HepG2 (cell line): ENCODE measurements at regions not wholly inside any gene's neighbourhood (a gene's known extent, or its start where the extent isn't known, plus 50 kb on each side); places are given as distances from the start of the nearest gene placed in this dataset.

ENCODE experiments used
- ATAC-seq: fragments of 200-7000 bp; cut with Tn5 transposase; 3 replicates; pipeline ENCODE4 v1.9.1; 2020; ENCODE audit warnings: mild to moderate bottlenecking, moderate library complexity
- BruUV-seq: library from RNA; stranded (reverse); fragments of 400-500 nt; replicated peaks from 2 replicates; lab custom pipeline; 2021; lab: Mats Ljungman, UMichigan
- CTCF ChIA-PET: fragments of 300-600 bp; formaldehyde crosslinking; extraction: SDS; loops from one replicate; lab custom pipeline; 2021; ENCODE audit warnings: low total read pairs, inconsistent platforms, low intra/inter-chr PET ratio; lab: Yijun Ruan, JAX
- POLR2A ChIA-PET: fragments of 350-600 bp; sonication (Branson Sonifier 250); formaldehyde crosslinking; loops from one replicate; lab custom pipeline; 2020; ENCODE audit warnings: antibody characterized with exemption, inconsistent platforms; lab: Yijun Ruan, JAX
- DNase-seq: peaks from one replicate; pipeline ENCODE4 v3.0.0-alpha.2; 2015; ENCODE audit warnings: low spot score
- FAIRE-seq: peaks from 3 replicates; lab custom pipeline; 2011; peaks lifted over from hg19 to GRCh38; lab: Jason Lieb, UNC
- H2AFZ ChIP-seq: one replicate; pipeline ENCODE4 v1.6.1; 2011; ENCODE audit warnings: low read length, inconsistent platforms
- H3K27ac ChIP-seq: fragments of 300-600 bp; 3 replicates; pipeline ENCODE4 v1.8.0; 2011; ENCODE audit warnings: mixed run types, mild to moderate bottlenecking, mixed read lengths, low read length, inconsistent platforms; ENCODE audit not compliant: insufficient read depth; ENCODE audit errors: extremely low read length
- H3K27me3 ChIP-seq, 2 experiments: fragments of 200-600 bp in 1 of 2; 2 replicates in 1 of 2; 3 replicates in 1 of 2; pipeline versions ENCODE4 v1.6.0 to v1.8.0; 2011; ENCODE audit warnings: low read length in 2 of 2, mild to moderate bottlenecking in 2 of 2, moderate library complexity in 2 of 2, inconsistent platforms in 1 of 2; ENCODE audit not compliant: insufficient read depth in 2 of 2, control insufficient read depth in 1 of 2
- H3K36me3 ChIP-seq, 2 experiments: fragments of 200-600 bp in 1 of 2; replicated peaks in 1 of 2; 2 replicates in 1 of 2; 3 replicates in 1 of 2; pipeline versions ENCODE4 v1.5.1 to v1.8.0; 2011; ENCODE audit warnings: low read length in 2 of 2, inconsistent platforms in 1 of 2; ENCODE audit not compliant: insufficient read depth in 2 of 2, control insufficient read depth in 1 of 2
- H3K4me1 ChIP-seq: 2 replicates; pipeline ENCODE4 v1.5.1; 2012; ENCODE audit warnings: low read length, inconsistent platforms; ENCODE audit not compliant: insufficient read depth
- H3K4me2 ChIP-seq: 2 replicates; pipeline ENCODE4 v1.6.0; 2011; ENCODE audit warnings: low read depth, low read length, inconsistent platforms
- H3K4me3 ChIP-seq, 3 experiments: fragments of 200-600 bp in 1 of 3; sonication (generic), shearing (Covaris generic) in 1 of 3; replicated peaks in 1 of 3; 2 replicates each; pipeline ENCODE4 v1.5.1; 2011 to 2016; ENCODE audit warnings: low read length in 3 of 3, inconsistent platforms in 2 of 3, low read depth in 2 of 3, mild to moderate bottlenecking in 2 of 3, control low read depth in 1 of 3, mixed read lengths in 1 of 3; ENCODE audit not compliant: insufficient read depth in 1 of 3
- H3K79me2 ChIP-seq: one replicate; pipeline ENCODE4 v1.6.1; 2011; ENCODE audit warnings: low read length, inconsistent platforms; ENCODE audit not compliant: insufficient read depth
- H3K9ac ChIP-seq: 2 replicates; pipeline ENCODE4 v1.6.0; 2011; ENCODE audit warnings: mild to moderate bottlenecking, low read depth, low read length, inconsistent platforms; ENCODE audit not compliant: insufficient read depth
- H3K9me3 ChIP-seq: 2 replicates; pipeline ENCODE4 v1.5.1; 2012; ENCODE audit warnings: mild to moderate bottlenecking, low read length
- H4K20me1 ChIP-seq: 2 replicates; pipeline ENCODE4 v1.6.0; 2011; ENCODE audit warnings: inconsistent platforms, mild to moderate bottlenecking, low read length, moderate library complexity; ENCODE audit not compliant: insufficient read depth
- ARNTL ChIP-seq: sonication (generic); formaldehyde crosslinking; IDR thresholded peaks from 2 replicates; pipeline ENCODE4 v1.4.0; 2020; ENCODE audit warnings: mild to moderate bottlenecking, missing genetic modification reagents
- ATF7 ChIP-seq, 2 experiments: fragments of 450-650 bp in 1 of 2; sonication (generic) in 1 of 2; formaldehyde crosslinking in 1 of 2; IDR thresholded peaks; 2 replicates each; pipeline versions ENCODE4 v1.4.0 to v1.6.1; 2016 to 2020; ENCODE audit warnings: antibody characterized with exemption in 1 of 2, mild to moderate bottlenecking in 1 of 2, missing genetic modification reagents in 1 of 2
- CREM ChIP-seq, 2 experiments: sonication (generic) in 1 of 2; formaldehyde crosslinking in 1 of 2; IDR thresholded peaks; 2 replicates each; pipeline versions ENCODE4 v1.4.0 to v1.6.1; 2016 to 2020; ENCODE audit warnings: antibody characterized with exemption in 1 of 2, mild to moderate bottlenecking in 1 of 2, missing genetic modification reagents in 1 of 2
- HNF4A ChIP-seq: sonication (generic); formaldehyde crosslinking; IDR thresholded peaks from 2 replicates; pipeline ENCODE4 v1.4.0; 2020; ENCODE audit warnings: missing genetic modification reagents
- NR2C2 ChIP-seq: sonication (generic); formaldehyde crosslinking; IDR thresholded peaks from 2 replicates; pipeline ENCODE4 v1.4.0; 2020; ENCODE audit warnings: missing genetic modification reagents, mild to moderate bottlenecking, moderate library complexity, borderline replicate concordance
- REL ChIP-seq: sonication (generic); formaldehyde crosslinking; conservative IDR thresholded peaks from 2 replicates; pipeline ENCODE4 v1.8.0; 2022; ENCODE audit warnings: mild to moderate bottlenecking, missing genetic modification reagents, moderate library complexity
- STAT5B ChIP-seq: sonication (generic); formaldehyde crosslinking; IDR thresholded peaks from 2 replicates; pipeline ENCODE4 v1.4.0; 2020; ENCODE audit warnings: missing genetic modification reagents
- ZNF207 ChIP-seq: fragments of 450-650 bp; IDR thresholded peaks from 2 replicates; pipeline ENCODE4 v1.6.1; 2016; ENCODE audit warnings: antibody characterized with exemption, borderline replicate concordance
- ZNF83 ChIP-seq: sonication (generic); formaldehyde crosslinking; IDR thresholded peaks from 2 replicates; pipeline ENCODE4 v1.4.0; 2020; ENCODE audit warnings: missing genetic modification reagents, mild to moderate bottlenecking, borderline replicate concordance
- ZSCAN20 ChIP-seq: sonication (generic); formaldehyde crosslinking; IDR thresholded peaks from 2 replicates; pipeline ENCODE4 v1.4.0; 2020; ENCODE audit warnings: missing genetic modification reagents, mild to moderate bottlenecking, borderline replicate concordance
- WGBS: methylation state at CpG from one replicate; pipeline ENCODE4 v1.1.6; 2017; ENCODE audit warnings: low lambda C conversion rate; 5-methylcytosine and 5-hydroxymethylcytosine counted together
- in situ Hi-C: cut with HindIII; loops from 2 replicates; pipeline ENCODE4 v1.10.0; 2017; ENCODE audit warnings: low pct_unique_long_range_greater_than_20kb; ENCODE audit not compliant: extremely low pct_ligation_motif_present
- intact Hi-C: fragments of 100-400 bp; cut with micrococcal nuclease; formaldehyde crosslinking; loops from one replicate; pipeline ENCODE4 v1.10.0; 2022; ENCODE audit not compliant: unreplicated experiment
- TF ChIP-seq, protein P1 (sequence below): IDR thresholded peaks from 2 replicates; pipeline ENCODE4 v1.6.1; 2018; ENCODE audit warnings: missing genetic modification reagents, mild to moderate bottlenecking, missing compliant biosample characterization

DNA sequence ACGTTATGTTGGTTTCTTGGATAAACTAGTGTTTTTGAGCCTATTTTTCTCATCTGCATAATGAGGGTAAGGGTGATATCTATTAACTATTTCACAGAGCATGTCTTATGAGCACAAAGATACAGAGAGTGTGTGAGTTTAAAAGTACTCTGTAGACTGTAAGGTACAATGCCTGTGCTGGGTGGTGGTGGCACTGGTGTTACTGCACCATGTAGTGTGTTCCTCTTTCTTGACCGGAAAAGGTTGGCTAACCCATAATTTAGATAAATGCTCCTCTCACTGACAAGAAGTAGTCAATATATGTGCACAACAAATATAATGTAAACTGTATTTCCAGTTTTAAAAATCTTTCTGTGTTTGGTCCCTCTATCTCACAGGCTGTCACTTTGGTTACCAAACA is 116.2 kb upstream of the MMS22L start:
- Histone ChIP-seq H4K20me1 (no peaks in the 10 kb centered on the region), H3K27me3 (no peaks in the 10 kb centered on the region), H3K27ac (no peak overlapping the region), H3K4me3 (no peak overlapping the region), H3K9ac (no peak overlapping the region), H2AFZ (no peak overlapping the region), H3K9me3 (no peaks in the 10 kb centered on the region), H3K4me1 (no peaks in the 10 kb centered on the region), H3K4me2 (no peak overlapping the region), H3K79me2 (no peaks in the 10 kb centered on the region), H3K36me3 (no peaks in the 10 kb centered on the region)
- ATAC-seq = no peak
- CTCF ChIA-PET = no interaction called here
- no peak for FAIRE-seq
- intact Hi-C loops (no loop called here), in situ Hi-C loops (loop anchor here (5.0 to 10.0 kb wide), 2 partner anchors 214 to 337 kb away; no protein-coding TSS in a partner anchor)
- no peak for DNase-seq
- no TSS peak for BruUV-seq
- whole genome bisulfite sequencing = 0% methylated on average over 2 of the region's 2 CpGs
- TF ChIP-seq STAT5B (CRISPR knock-in tag) = no peak
- TF ChIP-seq HNF4A = no peak
- no peak for TF ChIP-seq ZNF207
- TF ChIP-seq, protein P1, sequence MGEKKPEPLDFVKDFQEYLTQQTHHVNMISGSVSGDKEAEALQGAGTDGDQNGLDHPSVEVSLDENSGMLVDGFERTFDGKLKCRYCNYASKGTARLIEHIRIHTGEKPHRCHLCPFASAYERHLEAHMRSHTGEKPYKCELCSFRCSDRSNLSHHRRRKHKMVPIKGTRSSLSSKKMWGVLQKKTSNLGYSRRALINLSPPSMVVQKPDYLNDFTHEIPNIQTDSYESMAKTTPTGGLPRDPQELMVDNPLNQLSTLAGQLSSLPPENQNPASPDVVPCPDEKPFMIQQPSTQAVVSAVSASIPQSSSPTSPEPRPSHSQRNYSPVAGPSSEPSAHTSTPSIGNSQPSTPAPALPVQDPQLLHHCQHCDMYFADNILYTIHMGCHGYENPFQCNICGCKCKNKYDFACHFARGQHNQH (CRISPR knock-in tag) = no peak
- no peak for TF ChIP-seq NR2C2 (CRISPR knock-in tag)
- POLR2A ChIA-PET = no interaction called here

DNA sequence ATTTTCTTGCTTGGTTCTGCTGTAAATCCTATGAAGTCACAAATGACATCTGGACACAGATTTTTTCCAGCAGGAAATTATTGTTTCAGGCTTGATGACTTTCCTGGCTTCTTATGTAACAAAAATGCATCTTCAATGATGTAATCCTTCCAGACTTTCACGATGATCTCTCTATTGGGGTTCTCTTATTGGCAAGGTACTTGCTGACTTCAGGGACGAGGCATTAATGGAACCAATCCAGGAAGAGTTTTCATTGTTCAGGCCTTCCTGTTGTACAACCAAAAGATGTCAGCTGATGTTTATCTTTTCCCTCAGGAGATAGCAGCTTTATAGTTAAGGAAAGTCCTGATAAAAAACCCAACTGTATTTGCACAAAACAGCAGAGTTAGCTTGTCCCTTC is 118.5 kb upstream of the MMS22L start:
- Histone ChIP-seq H3K27me3 (no peaks in the 10 kb centered on the region), H3K9ac (no peak overlapping the region), H3K27ac (no peak overlapping the region), H3K4me3 (no peak overlapping the region), H3K4me2 (no peak overlapping the region), H3K4me1 (no peaks in the 10 kb centered on the region), H3K79me2 (no peaks in the 10 kb centered on the region), H3K9me3 (no peaks in the 10 kb centered on the region), H4K20me1 (no peaks in the 10 kb centered on the region), H2AFZ (no peak overlapping the region), H3K36me3 (no peaks in the 10 kb centered on the region)
- FAIRE-seq (no peak), ATAC-seq (no peak), DNase-seq (no peak)
- ChIA-PET CTCF (no interaction called here), POLR2A (no interaction called here)
- TF ChIP-seq ZNF83 (CRISPR knock-in tag) (no peak), ARNTL (no peak), CREM (IDR thresholded peaks at IDR 0.05) (no peak), CREM (CRISPR knock-in tag; IDR thresholded peaks at IDR 0.05) (no peak), ATF7 (IDR thresholded peaks at IDR 0.05) (0 out of 2 replicates have a peak, but pooled peaks have one; percentile 25), ATF7 (CRISPR knock-in tag; IDR thresholded peaks at IDR 0.05) (no peak), ZSCAN20 (no peak), REL (CRISPR knock-in tag) (no peak)
- in situ Hi-C loops = no loop called here
- no TSS peak for BruUV-seq
- WGBS = 0% methylated on average over 2 of the region's 2 CpGs
- intact Hi-C loops = no loop called here
